ENCODE measurements at regions not wholly inside any gene's neighbourhood (a gene's known extent, or its start where the extent isn't known, plus 50 kb on each side); places are given as distances from the start of the nearest gene placed in this dataset.

GRCh38 chr5:99089822-99090549, 161.2 kb upstream of the CHD1 start:
- no peak overlapping the region for H3K4me3 Mint-ChIP-seq
- peaks cover 3% of the 10 kb centered on the region for H3K4me1 Mint-ChIP-seq (ENCODE audit: low read depth)
- H3K9me3 Mint-ChIP-seq, result no peaks in the 10 kb centered on the region
- no peaks in the 10 kb centered on the region for H3K36me3 Mint-ChIP-seq (ENCODE audit: low read depth)
- no peak overlapping the region for H3K27ac Mint-ChIP-seq
- H3K27me3 Mint-ChIP-seq, result no peaks in the 10 kb centered on the region

GRCh38 chr5:99088309-99088708, 159.5 kb upstream of the CHD1 start:
- no peaks in the 10 kb centered on the region for H3K36me3 Mint-ChIP-seq (ENCODE audit: low read depth)
- no peaks in the 10 kb centered on the region for H3K9me3 Mint-ChIP-seq
- H3K4me1 Mint-ChIP-seq (ENCODE audit: low read depth), result peaks cover 3% of the 10 kb centered on the region
- no peak overlapping the region for H3K4me3 Mint-ChIP-seq
- H3K27ac Mint-ChIP-seq, result no peak overlapping the region
- no peaks in the 10 kb centered on the region for H3K27me3 Mint-ChIP-seq

- Mint-ChIP-seq H3K4me1 (ENCODE audit: low read depth) (peaks cover 3% of the 10 kb centered on the region), H3K4me3 (no peak overlapping the region), H3K27me3 (no peaks in the 10 kb centered on the region), H3K27ac (no peak overlapping the region), H3K9me3 (no peaks in the 10 kb centered on the region), H3K36me3 (ENCODE audit: low read depth) (no peaks in the 10 kb centered on the region)
These were observed 154.4 kb upstream of the CHD1 start for GRCh38 chr5:99083197-99083596.

- no peaks in the 10 kb centered on the region for H3K9me3 Mint-ChIP-seq
- H3K36me3 Mint-ChIP-seq (ENCODE audit: low read depth), result no peaks in the 10 kb centered on the region
- H3K27ac Mint-ChIP-seq, result no peak overlapping the region
- no peaks in the 10 kb centered on the region for H3K27me3 Mint-ChIP-seq
- H3K4me3 Mint-ChIP-seq, result no peak overlapping the region
- no peaks in the 10 kb centered on the region for H3K4me1 Mint-ChIP-seq (ENCODE audit: low read depth)
These were observed 152.9 kb upstream of the CHD1 start for GRCh38 chr5:99081711-99082110.

- H3K9me3 Mint-ChIP-seq, result peaks cover 3% of the 10 kb centered on the region
These were observed 148.2 kb upstream of the CHD1 start for GRCh38 chr5:99076723-99077640.

GRCh38 chr5:99072846-99073245, 144.0 kb upstream of the CHD1 start:
- Mint-ChIP-seq H3K9me3 (peaks cover 3% of the 10 kb centered on the region), H3K27ac (no peak overlapping the region), H3K36me3 (ENCODE audit: low read depth) (no peaks in the 10 kb centered on the region), H3K4me3 (no peak overlapping the region), H3K27me3 (no peaks in the 10 kb centered on the region), H3K4me1 (ENCODE audit: low read depth) (no peaks in the 10 kb centered on the region)

More at GRCh38 chr5:99076723-99077640, 148.2 kb upstream of the CHD1 start:
- Mint-ChIP-seq H3K36me3 (ENCODE audit: low read depth) (no peaks in the 10 kb centered on the region), H3K27ac (no peak overlapping the region), H3K27me3 (no peaks in the 10 kb centered on the region), H3K4me3 (no peak overlapping the region), H3K4me1 (ENCODE audit: low read depth) (no peaks in the 10 kb centered on the region)

- H3K9me3 Mint-ChIP-seq, result peaks cover 3% of the 10 kb centered on the region
- H3K27ac Mint-ChIP-seq, result no peak overlapping the region
- H3K4me1 Mint-ChIP-seq (ENCODE audit: low read depth), result no peaks in the 10 kb centered on the region
- no peaks in the 10 kb centered on the region for H3K27me3 Mint-ChIP-seq
- no peak overlapping the region for H3K4me3 Mint-ChIP-seq
- no peaks in the 10 kb centered on the region for H3K36me3 Mint-ChIP-seq (ENCODE audit: low read depth)
These were observed 142.0 kb upstream of the CHD1 start for GRCh38 chr5:99070822-99071221.

GRCh38 chr5:99070362-99070761, 141.6 kb upstream of the CHD1 start:
- H3K36me3 Mint-ChIP-seq (ENCODE audit: low read depth), result no peaks in the 10 kb centered on the region
- H3K4me3 Mint-ChIP-seq, result no peak overlapping the region
- peaks cover 3% of the 10 kb centered on the region for H3K9me3 Mint-ChIP-seq
- H3K4me1 Mint-ChIP-seq (ENCODE audit: low read depth), result no peaks in the 10 kb centered on the region
- no peak overlapping the region for H3K27ac Mint-ChIP-seq
- H3K27me3 Mint-ChIP-seq, result no peaks in the 10 kb centered on the region

- no peaks in the 10 kb centered on the region for H3K36me3 Mint-ChIP-seq (ENCODE audit: low read depth)
- H3K27ac Mint-ChIP-seq, result no peak overlapping the region
- no peak overlapping the region for H3K4me3 Mint-ChIP-seq
- H3K4me1 Mint-ChIP-seq (ENCODE audit: low read depth), result no peaks in the 10 kb centered on the region
- no peaks in the 10 kb centered on the region for H3K27me3 Mint-ChIP-seq
- peaks cover 3% of the 10 kb centered on the region for H3K9me3 Mint-ChIP-seq
These were observed 140.3 kb upstream of the CHD1 start for GRCh38 chr5:99068944-99069650.

GRCh38 chr5:99063737-99064136, 134.9 kb upstream of the CHD1 start:
- Mint-ChIP-seq H3K9me3 (no peaks in the 10 kb centered on the region), H3K4me1 (ENCODE audit: low read depth) (peaks cover 8% of the 10 kb centered on the region), H3K27ac (no peak overlapping the region), H3K27me3 (peaks cover 4% of the 10 kb centered on the region), H3K4me3 (no peak overlapping the region), H3K36me3 (ENCODE audit: low read depth) (no peaks in the 10 kb centered on the region)

GRCh38 chr5:99061711-99062110, 132.9 kb upstream of the CHD1 start:
- Mint-ChIP-seq H3K4me3 (no peak overlapping the region), H3K4me1 (ENCODE audit: low read depth) (peaks cover 13% of the 10 kb centered on the region), H3K27me3 (peaks cover 4% of the 10 kb centered on the region)

GRCh38 chr5:99061299-99061698, 132.5 kb upstream of the CHD1 start:
- peaks cover 13% of the 10 kb centered on the region for H3K4me1 Mint-ChIP-seq (ENCODE audit: low read depth)
- no peak overlapping the region for H3K27ac Mint-ChIP-seq
- H3K9me3 Mint-ChIP-seq, result no peaks in the 10 kb centered on the region
- H3K27me3 Mint-ChIP-seq, result peaks cover 4% of the 10 kb centered on the region
- H3K36me3 Mint-ChIP-seq (ENCODE audit: low read depth), result no peaks in the 10 kb centered on the region
- H3K4me3 Mint-ChIP-seq, result no peak overlapping the region

More at GRCh38 chr5:99061711-99062110, 132.9 kb upstream of the CHD1 start:
- no peaks in the 10 kb centered on the region for H3K9me3 Mint-ChIP-seq
- no peak overlapping the region for H3K27ac Mint-ChIP-seq
- H3K36me3 Mint-ChIP-seq (ENCODE audit: low read depth), result no peaks in the 10 kb centered on the region

GRCh38 chr5:99060306-99061261, 131.8 kb upstream of the CHD1 start:
- Mint-ChIP-seq H3K27ac (no peak overlapping the region), H3K4me3 (no peak overlapping the region), H3K27me3 (peaks cover 4% of the 10 kb centered on the region), H3K9me3 (no peaks in the 10 kb centered on the region), H3K36me3 (ENCODE audit: low read depth) (no peaks in the 10 kb centered on the region), H3K4me1 (ENCODE audit: low read depth) (peaks cover 13% of the 10 kb centered on the region)

- no peak overlapping the region for H3K4me3 Mint-ChIP-seq
- no peaks in the 10 kb centered on the region for H3K9me3 Mint-ChIP-seq
- no peaks in the 10 kb centered on the region for H3K36me3 Mint-ChIP-seq (ENCODE audit: low read depth)
- H3K27me3 Mint-ChIP-seq, result peaks cover 4% of the 10 kb centered on the region
- H3K27ac Mint-ChIP-seq, result no peak overlapping the region
- H3K4me1 Mint-ChIP-seq (ENCODE audit: low read depth), result peaks cover 18% of the 10 kb centered on the region
These were observed 130.9 kb upstream of the CHD1 start for GRCh38 chr5:99059685-99060084.

Data from stimulated activated naive CD8-positive, alpha-beta T cell treated with anti-CD3 and anti-CD28 coated beads, Interleukin-15, Interleukin-2, amounts not matched to agents 100 ng/mL and 50 ng/mL, for 24 hours (primary cell).